Fibroblast of the aortic adventitia (primary cell): ENCODE measurements at regions not wholly inside any gene's neighbourhood (a gene's known extent, or its start where the extent isn't known, plus 50 kb on each side); places are given as distances from the start of the nearest gene placed in this dataset.
A peak's percentile ranks its signal among the peaks of the same experiment; 100 is the strongest.

Experiments
- DNase-seq: peaks from one replicate; pipeline ENCODE4 v3.0.0-alpha.2; 2010; ENCODE audit warnings: low read depth
- H3K4me3 ChIP-seq: 2 replicates; pipeline ENCODE4 v1.5.1; 2011; ENCODE audit warnings: low read depth, mild to moderate bottlenecking, control low read depth, low read length, moderate library complexity
- TF ChIP-seq, protein P1 (sequence below): IDR thresholded peaks from 2 replicates; pipeline ENCODE4 v1.5.1; 2011; ENCODE audit warnings: mild to moderate bottlenecking, low read length, control low read depth, inconsistent platforms; ENCODE audit not compliant: insufficient read depth

DNA sequence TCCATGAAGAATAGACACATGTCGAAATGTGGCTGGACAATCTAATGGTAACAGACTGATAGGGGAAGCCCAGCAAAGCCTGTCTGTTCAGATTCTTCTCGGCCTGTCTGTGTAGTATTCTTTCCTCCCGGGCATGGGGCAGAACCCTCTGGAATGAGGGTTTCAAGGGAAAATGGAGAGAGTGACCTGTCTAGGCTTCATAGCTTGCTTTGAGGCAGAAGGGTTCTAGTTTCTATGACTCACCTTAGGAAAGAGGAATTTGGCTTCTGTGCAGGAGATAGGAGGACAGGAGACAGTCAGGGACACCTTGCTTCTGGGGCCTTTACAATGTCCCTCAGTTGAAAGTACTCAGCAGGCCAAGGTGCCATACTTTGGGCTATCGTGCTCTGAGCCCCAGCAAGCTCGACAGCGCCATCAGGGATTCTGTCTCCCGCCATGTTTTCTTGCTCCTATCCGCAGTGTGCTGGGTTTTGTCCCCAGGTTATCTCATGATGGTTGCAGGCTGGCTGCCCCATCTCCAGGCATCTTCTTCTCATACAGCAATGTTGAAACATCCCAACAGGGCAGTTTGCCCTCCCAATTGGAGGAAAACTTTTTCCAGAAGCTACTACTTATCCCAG, 74.7 kb upstream of the TLK1 start:
- no peak for DNase-seq
- TF ChIP-seq, protein P1, sequence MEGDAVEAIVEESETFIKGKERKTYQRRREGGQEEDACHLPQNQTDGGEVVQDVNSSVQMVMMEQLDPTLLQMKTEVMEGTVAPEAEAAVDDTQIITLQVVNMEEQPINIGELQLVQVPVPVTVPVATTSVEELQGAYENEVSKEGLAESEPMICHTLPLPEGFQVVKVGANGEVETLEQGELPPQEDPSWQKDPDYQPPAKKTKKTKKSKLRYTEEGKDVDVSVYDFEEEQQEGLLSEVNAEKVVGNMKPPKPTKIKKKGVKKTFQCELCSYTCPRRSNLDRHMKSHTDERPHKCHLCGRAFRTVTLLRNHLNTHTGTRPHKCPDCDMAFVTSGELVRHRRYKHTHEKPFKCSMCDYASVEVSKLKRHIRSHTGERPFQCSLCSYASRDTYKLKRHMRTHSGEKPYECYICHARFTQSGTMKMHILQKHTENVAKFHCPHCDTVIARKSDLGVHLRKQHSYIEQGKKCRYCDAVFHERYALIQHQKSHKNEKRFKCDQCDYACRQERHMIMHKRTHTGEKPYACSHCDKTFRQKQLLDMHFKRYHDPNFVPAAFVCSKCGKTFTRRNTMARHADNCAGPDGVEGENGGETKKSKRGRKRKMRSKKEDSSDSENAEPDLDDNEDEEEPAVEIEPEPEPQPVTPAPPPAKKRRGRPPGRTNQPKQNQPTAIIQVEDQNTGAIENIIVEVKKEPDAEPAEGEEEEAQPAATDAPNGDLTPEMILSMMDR: no peak
- no peak overlapping the region for H3K4me3 ChIP-seq

DNA sequence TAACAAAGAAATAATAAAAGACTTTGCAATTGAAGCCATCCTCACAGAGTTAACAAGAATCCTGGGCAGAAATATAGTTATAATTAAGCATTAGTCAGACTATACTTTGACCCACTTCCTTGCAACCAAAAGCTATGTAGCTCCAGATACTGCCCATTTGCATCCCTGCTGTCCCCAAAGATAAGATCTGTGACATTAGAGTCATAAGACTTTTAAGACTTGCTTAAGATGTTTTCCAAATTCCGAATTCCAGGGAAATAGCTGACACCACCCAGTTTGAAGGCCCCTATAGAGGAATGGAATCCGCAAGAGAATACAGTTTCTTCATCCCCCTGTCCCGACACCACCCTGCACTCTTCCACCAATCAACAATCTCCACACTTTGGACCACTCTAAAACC, 69.5 kb upstream of the TLK1 start:
- DNase-seq: no peak
- TF ChIP-seq, protein P1: no peak
- H3K4me3 ChIP-seq: no peak overlapping the region

DNA sequence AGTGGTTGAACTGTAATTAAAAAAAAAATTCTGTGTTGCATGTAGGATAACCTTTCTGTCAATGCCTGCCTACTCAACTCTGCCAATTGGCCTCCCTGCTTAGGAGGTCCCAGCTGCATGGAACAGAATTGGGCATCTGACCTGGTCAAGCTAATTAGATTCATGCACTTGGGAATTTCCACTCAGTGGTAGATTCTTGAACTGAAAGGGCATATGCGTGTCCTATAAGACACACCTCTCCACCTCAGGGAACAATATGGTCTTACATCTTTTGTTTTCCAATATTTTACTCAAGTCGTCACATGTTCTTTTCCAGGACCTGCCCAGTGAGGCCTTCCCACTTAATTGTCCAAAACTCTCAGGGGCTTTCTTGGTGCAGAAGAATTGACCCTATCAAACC, 68.1 kb upstream of the TLK1 start:
- H3K4me3 ChIP-seq: no peak overlapping the region
- TF ChIP-seq, protein P1: no peak
- DNase-seq: no peak

DNA sequence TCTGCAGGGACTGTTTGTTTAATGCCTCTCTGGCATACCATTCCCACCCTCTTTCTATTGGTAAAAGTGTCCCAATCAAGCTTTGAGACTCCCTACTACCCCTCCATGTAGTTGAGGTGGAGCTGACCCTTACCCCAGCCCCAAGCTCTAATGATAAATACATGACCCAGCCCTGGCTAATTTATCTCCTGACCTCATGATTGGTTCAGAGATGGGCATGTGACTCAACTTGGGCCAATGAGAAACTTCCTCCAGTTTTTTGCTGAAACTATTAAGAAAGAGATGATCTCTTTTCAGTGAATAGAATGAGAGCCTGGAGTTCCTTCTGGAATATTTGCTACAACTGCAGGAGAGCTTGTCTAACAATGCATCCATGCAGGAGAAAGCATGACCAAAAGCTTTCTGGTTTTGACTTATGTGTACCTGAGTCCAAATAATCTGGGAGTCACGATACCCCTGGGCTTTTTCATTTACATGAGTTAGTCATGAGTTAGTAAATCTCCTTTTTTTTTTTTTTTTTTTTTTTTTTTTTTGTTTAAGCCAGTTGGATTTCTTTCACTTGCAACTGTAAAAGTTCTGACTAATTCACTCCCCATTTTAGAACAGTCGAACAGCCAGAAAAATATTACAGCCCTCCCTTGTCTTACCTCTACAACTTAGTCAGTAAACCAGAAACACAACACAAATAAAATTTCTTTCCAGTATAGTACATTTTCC, 66.5 kb upstream of the TLK1 start:
- peak; percentile 55 for DNase-seq
- H3K4me3 ChIP-seq: no peak overlapping the region
- TF ChIP-seq, protein P1: no peak

DNA sequence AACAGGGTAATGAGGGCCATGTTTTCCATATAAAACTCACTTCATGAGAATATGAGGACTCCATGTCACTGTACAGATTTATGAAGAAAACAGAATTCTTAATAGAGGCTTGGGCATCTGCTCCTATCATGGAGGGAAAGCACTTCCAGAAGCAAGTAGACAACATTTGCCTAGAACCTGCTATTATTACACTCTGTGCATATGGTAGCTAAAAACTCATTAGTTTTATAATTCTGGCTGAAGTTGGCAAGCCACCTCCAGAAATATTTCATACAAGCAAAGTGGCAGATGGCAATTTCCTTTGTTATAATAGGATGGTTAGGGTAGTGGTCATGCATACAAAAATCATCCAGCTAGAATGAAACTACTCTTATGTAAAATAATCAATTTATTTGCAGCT, 65.8 kb upstream of the TLK1 start:
- TF ChIP-seq, protein P1: no peak
- no peak for DNase-seq
- H3K4me3 ChIP-seq: no peak overlapping the region

DNA sequence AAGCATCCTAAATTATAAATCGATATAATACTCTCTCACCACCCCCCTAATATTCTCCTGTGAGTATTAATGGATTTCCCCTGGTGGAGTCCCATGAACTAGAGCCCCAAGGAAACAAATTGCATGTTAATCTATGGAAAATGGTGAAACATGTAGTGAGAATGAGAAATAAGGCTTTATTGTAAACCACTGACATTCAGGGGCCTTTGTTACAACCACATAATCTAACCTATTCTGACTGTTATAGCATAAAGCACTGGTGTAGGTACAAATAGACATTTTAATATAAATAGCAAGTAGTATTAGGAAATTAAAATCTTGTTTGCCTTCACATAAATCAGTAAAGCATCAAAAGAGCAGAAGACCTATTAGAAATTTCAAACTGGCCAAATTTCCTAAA, 65.3 kb upstream of the TLK1 start:
- no peak overlapping the region for H3K4me3 ChIP-seq
- no peak for DNase-seq
- TF ChIP-seq, protein P1: no peak
